ENCODE measurements at regions not wholly inside any gene's neighbourhood (a gene's known extent, or its start where the extent isn't known, plus 50 kb on each side); places are given as distances from the start of the nearest gene placed in this dataset.
"Not testable (repeated sequence)": the region's sequence is repeated elsewhere in the genome, so short reads cannot be mapped to it uniquely, and the experiment has no call there.

DNA sequence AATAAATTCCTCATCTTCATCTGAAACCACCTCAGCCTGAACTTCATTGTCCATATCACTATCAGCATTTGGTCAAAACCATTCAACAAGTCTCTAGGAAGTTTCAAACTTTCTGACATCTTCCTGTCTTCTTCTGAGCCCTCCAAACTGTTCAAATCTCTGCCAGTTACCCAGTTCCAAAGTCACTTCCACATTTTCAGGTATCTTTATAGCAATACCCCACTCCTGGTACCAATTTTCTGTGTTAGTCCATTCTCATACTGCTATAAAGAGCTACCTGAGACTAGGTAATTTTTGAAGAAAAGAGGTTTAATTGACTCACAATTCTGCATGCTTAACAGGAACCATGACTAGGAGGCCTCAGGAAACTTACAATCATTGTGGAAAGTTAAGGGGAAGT, 250.4 kb downstream of the SLITRK6 start:
- TF ChIP-seq POLR2A (IDR thresholded peaks at IDR 0.05) = not testable (repeated sequence)
- TF ChIP-seq, protein P1, sequence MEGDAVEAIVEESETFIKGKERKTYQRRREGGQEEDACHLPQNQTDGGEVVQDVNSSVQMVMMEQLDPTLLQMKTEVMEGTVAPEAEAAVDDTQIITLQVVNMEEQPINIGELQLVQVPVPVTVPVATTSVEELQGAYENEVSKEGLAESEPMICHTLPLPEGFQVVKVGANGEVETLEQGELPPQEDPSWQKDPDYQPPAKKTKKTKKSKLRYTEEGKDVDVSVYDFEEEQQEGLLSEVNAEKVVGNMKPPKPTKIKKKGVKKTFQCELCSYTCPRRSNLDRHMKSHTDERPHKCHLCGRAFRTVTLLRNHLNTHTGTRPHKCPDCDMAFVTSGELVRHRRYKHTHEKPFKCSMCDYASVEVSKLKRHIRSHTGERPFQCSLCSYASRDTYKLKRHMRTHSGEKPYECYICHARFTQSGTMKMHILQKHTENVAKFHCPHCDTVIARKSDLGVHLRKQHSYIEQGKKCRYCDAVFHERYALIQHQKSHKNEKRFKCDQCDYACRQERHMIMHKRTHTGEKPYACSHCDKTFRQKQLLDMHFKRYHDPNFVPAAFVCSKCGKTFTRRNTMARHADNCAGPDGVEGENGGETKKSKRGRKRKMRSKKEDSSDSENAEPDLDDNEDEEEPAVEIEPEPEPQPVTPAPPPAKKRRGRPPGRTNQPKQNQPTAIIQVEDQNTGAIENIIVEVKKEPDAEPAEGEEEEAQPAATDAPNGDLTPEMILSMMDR (IDR thresholded peaks at IDR 0.05) = not testable (repeated sequence)

Measured in adrenal gland (tissue), 5 donors.